Ascending aorta (tissue), 2 donors: ENCODE measurements at regions not wholly inside any gene's neighbourhood (a gene's known extent, or its start where the extent isn't known, plus 50 kb on each side); places are given as distances from the start of the nearest gene placed in this dataset.

ENCODE experiments used
- DNase-seq, 2 donors: peaks; one replicate each; pipeline ENCODE4 v3.0.0-alpha.2; 2019; ENCODE audit warnings: low spot score in 2 of 2
- H3K27ac ChIP-seq, 2 donors: fragments of 200-600 bp; sonication (generic); one replicate each; pipeline ENCODE4 v1.5.1; 2016 to 2017; ENCODE audit warnings: mild to moderate bottlenecking in 1 of 2
- H3K27me3 ChIP-seq: fragments of 200-600 bp; sonication (generic); one replicate; pipeline ENCODE4 v1.5.1; 2017
- H3K36me3 ChIP-seq, 2 donors: fragments of 200-600 bp; sonication (generic); one replicate each; pipeline ENCODE4 v1.5.1; 2016
- H3K4me1 ChIP-seq, 2 donors: fragments of 200-600 bp; sonication (generic); one replicate each; pipeline ENCODE4 v1.5.1; 2016 to 2017; ENCODE audit warnings: mild to moderate bottlenecking in 1 of 2
- H3K4me3 ChIP-seq, 2 donors: fragments of 200-600 bp; sonication (generic); one replicate each; pipeline ENCODE4 v1.5.1; 2016 to 2017; ENCODE audit warnings: mild to moderate bottlenecking in 1 of 2
- H3K9me3 ChIP-seq, 2 donors: fragments of 200-600 bp; sonication (generic); one replicate each; pipeline ENCODE4 v1.5.1; 2016
- CTCF ChIP-seq, 3 experiments: fragments of 200-600 bp in 2 of 3; fragments of 450-650 bp in 1 of 3; sonication (generic) in 2 of 3; IDR thresholded peaks; one replicate each; pipeline ENCODE4 v1.5.1; 2016 to 2019; ENCODE audit warnings: antibody characterized with exemption in 3 of 3, mild to moderate bottlenecking in 1 of 3, moderate library complexity in 1 of 3
- intact Hi-C: fragments of 100-400 bp; cut with DNase I; formaldehyde crosslinking; loops from one replicate; pipeline ENCODE4 v1.15.1; 2023

GRCh38 chr7:24504040-24504439 lies 69.2 kb upstream of the PALS2 start:
- Histone ChIP-seq H3K27ac (peak overlapping the region; percentile 62 to 70), H3K9me3 (no peaks in the 10 kb centered on the region), H3K4me3 (peak overlapping the region in 1 of 2 donors; percentile 9), H3K36me3 (no peaks in the 10 kb centered on the region), H3K4me1 (peaks cover 0 to 12% of the 10 kb centered on the region in 2 donors), H3K27me3 (no peaks in the 10 kb centered on the region)
- intact Hi-C loops: loop anchor here (5.0 kb wide), 1 partner anchor 68 kb away; the partner anchor contains the start of gene PALS2
- TF ChIP-seq CTCF (IDR thresholded peaks at IDR 0.05): no peak
- DNase-seq: no peak

DNA sequence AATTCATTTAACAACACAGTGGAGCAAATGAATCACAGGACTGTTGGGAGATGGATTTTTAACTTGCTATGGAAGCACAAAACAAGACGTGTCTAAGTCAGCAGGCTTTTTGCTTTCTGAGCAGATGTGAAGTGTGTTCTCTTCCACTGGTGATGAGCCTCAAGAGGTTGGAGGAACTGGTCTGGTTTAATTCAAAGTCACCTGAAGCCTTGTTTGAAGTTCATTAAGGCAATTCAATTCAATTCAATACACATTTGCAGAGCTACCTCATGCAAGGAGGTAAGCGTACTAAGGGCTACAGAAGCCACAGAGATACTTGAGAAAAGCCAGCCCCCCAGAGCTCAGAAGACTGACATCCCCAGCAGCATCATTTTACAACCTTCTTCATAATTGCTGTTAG lies 68.4 kb upstream of the PALS2 start:
- Histone ChIP-seq H3K27me3 (no peaks in the 10 kb centered on the region), H3K4me3 (no peak overlapping the region), H3K36me3 (no peaks in the 10 kb centered on the region), H3K9me3 (no peaks in the 10 kb centered on the region), H3K4me1 (peaks cover 0 to 9% of the 10 kb centered on the region in 2 donors), H3K27ac (peak overlapping the region in 1 of 2 donors; percentile 70)
- DNase-seq: no peak
- intact Hi-C loops: loop anchor here (5.0 kb wide), 1 partner anchor 67 kb away; the partner anchor contains the start of gene PALS2
- TF ChIP-seq CTCF (IDR thresholded peaks at IDR 0.05): no peak

GRCh38 chr7:24505968-24506367 lies 67.3 kb upstream of the PALS2 start:
- no peaks in the 10 kb centered on the region for H3K9me3 ChIP-seq
- no peaks in the 10 kb centered on the region for H3K27me3 ChIP-seq
- no peak for DNase-seq
- no peaks in the 10 kb centered on the region for H3K36me3 ChIP-seq
- H3K27ac ChIP-seq: no peak overlapping the region
- H3K4me3 ChIP-seq: no peak overlapping the region
- no peak for TF ChIP-seq CTCF (IDR thresholded peaks at IDR 0.05)
- intact Hi-C loops: no loop called here
- H3K4me1 ChIP-seq: peaks cover 0 to 7% of the 10 kb centered on the region in 2 donors

DNA sequence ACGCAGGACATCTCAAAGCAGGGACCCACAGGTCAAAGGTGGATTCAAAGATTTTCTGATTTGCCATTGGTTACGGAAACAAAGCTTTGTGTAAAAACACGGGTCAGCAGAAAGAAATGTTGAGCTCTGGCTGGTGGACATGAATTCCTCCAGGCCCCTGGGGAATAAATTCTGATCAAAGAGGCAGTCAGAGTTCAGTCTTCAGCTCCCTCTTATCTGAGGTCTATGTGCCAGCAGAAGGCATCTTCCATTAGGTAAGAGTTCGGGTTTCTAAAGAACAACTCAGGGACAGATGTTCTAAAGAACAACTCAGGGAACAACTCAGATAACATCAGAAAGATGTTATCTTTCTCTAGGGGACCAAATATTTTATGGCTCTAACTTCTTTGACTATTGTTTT lies 64.9 kb upstream of the PALS2 start:
- H3K9me3 ChIP-seq: no peaks in the 10 kb centered on the region
- no peak for TF ChIP-seq CTCF (IDR thresholded peaks at IDR 0.05)
- intact Hi-C loops: no loop called here
- no peak for DNase-seq
- H3K27ac ChIP-seq: no peak overlapping the region
- no peaks in the 10 kb centered on the region for H3K27me3 ChIP-seq
- peaks cover 0 to 4% of the 10 kb centered on the region in 2 donors for H3K4me1 ChIP-seq
- no peaks in the 10 kb centered on the region for H3K36me3 ChIP-seq
- no peak overlapping the region for H3K4me3 ChIP-seq

GRCh38 chr7:24510759-24511158 lies 62.5 kb upstream of the PALS2 start:
- intact Hi-C loops: no loop called here
- Histone ChIP-seq H3K4me1 (no peaks in the 10 kb centered on the region), H3K27me3 (no peaks in the 10 kb centered on the region), H3K4me3 (no peak overlapping the region), H3K27ac (no peak overlapping the region), H3K9me3 (no peaks in the 10 kb centered on the region), H3K36me3 (no peaks in the 10 kb centered on the region)
- no peak for TF ChIP-seq CTCF (IDR thresholded peaks at IDR 0.05)
- DNase-seq: no peak

DNA sequence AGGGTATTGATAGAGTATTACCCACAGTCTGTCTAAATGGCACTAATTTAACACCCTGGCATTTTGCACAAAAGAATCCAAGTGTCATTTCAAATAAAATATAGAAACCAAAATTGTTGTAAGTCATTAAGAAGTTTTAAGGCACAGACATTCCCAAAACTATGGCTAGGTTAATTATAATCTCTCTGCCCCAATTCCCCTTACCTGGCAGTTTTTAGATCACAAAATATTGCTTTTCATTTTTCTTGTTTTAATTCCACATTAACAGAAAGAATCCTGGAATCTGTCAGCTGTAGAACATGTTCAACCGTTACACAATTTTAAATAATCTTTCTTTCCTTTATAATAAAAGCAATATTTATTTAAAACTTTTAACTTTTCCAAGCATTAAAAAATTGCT lies 56.1 kb upstream of the PALS2 start:
- intact Hi-C loops: no loop called here
- no peak overlapping the region for H3K27ac ChIP-seq
- DNase-seq: no peak
- TF ChIP-seq CTCF (IDR thresholded peaks at IDR 0.05): no peak
- no peaks in the 10 kb centered on the region for H3K9me3 ChIP-seq
- no peaks in the 10 kb centered on the region for H3K36me3 ChIP-seq
- no peaks in the 10 kb centered on the region for H3K4me1 ChIP-seq
- H3K4me3 ChIP-seq: no peak overlapping the region
- no peaks in the 10 kb centered on the region for H3K27me3 ChIP-seq
